ENCODE measurements at regions not wholly inside any gene's neighbourhood (a gene's known extent, or its start where the extent isn't known, plus 50 kb on each side); places are given as distances from the start of the nearest gene placed in this dataset.

GRCh38 chr2:62284471-62284870 is 88.6 kb downstream of the B3GNT2 start:
- no peak for DNase-seq (ENCODE audit: low read depth in 4 of 4, low spot score in 3 of 4)

- no peak for DNase-seq (ENCODE audit: low read depth in 4 of 4, low spot score in 3 of 4)
These were observed 87.2 kb downstream of the B3GNT2 start for GRCh38 chr2:62283147-62283546.

- DNase-seq (ENCODE audit: low read depth in 4 of 4, low spot score in 3 of 4), result no peak
These were observed 85.7 kb downstream of the B3GNT2 start for GRCh38 chr2:62281663-62282062.

GRCh38 chr2:62277688-62278087 is 81.8 kb downstream of the B3GNT2 start:
- no peak for DNase-seq (ENCODE audit: low read depth in 4 of 4, low spot score in 3 of 4)
